Cardiac muscle cell (in vitro differentiated cells and primary cell): ENCODE measurements at regions not wholly inside any gene's neighbourhood (a gene's known extent, or its start where the extent isn't known, plus 50 kb on each side); places are given as distances from the start of the nearest gene placed in this dataset.
A peak's percentile ranks its signal among the peaks of the same experiment; 100 is the strongest.

Source experiments
- DNase-seq, 2 donors: peaks; one replicate each; pipeline versions ENCODE4 v3.0.0 to v3.0.0-alpha.2; 2010 to 2017; ENCODE audit warnings: low read depth in 1 of 2, low spot score in 1 of 2
- H3K27ac ChIP-seq: fragments of 200-600 bp; sonication (generic); 2 replicates; pipeline ENCODE4 v1.5.1; 2016
- H3K27me3 ChIP-seq: fragments of 200-600 bp; sonication (generic); 2 replicates; pipeline ENCODE4 v1.6.0; 2016; ENCODE audit warnings: control low read depth
- H3K36me3 ChIP-seq: fragments of 200-600 bp; sonication (generic); 2 replicates; pipeline ENCODE4 v1.5.1; 2016; ENCODE audit warnings: control low read depth
- H3K4me1 ChIP-seq: fragments of 200-600 bp; sonication (generic); 2 replicates; pipeline ENCODE4 v1.8.1; 2017; ENCODE audit warnings: low read depth, mild to moderate bottlenecking, mixed run types
- H3K4me3 ChIP-seq: fragments of 200-600 bp; sonication (generic); 2 replicates; pipeline ENCODE4 v1.5.1; 2016; ENCODE audit warnings: mild to moderate bottlenecking
- H3K9me3 ChIP-seq: fragments of 200-600 bp; sonication (generic); 2 replicates; pipeline ENCODE4 v1.5.1; 2017; ENCODE audit warnings: low read depth, mild to moderate bottlenecking, control low read depth
- CTCF ChIP-seq: IDR thresholded peaks from 2 replicates; pipeline ENCODE4 v1.5.1; 2012; ENCODE audit warnings: low read depth, mild to moderate bottlenecking, low read length

GRCh38 chr2:74079522-74080341 is 68.0 kb downstream of the BOLA3 start:
- TF ChIP-seq CTCF = no peak
- Histone ChIP-seq H3K36me3 (no peaks in the 10 kb centered on the region), H3K4me1 (peaks cover 31% of the 10 kb centered on the region), H3K27me3 (no peaks in the 10 kb centered on the region), H3K9me3 (no peaks in the 10 kb centered on the region), H3K27ac (peak overlapping the region; percentile 55), H3K4me3 (no peak overlapping the region)
- DNase-seq = no peak

- Histone ChIP-seq H3K4me1 (peaks cover 30% of the 10 kb centered on the region), H3K36me3 (no peaks in the 10 kb centered on the region), H3K27ac (no peak overlapping the region), H3K9me3 (no peaks in the 10 kb centered on the region), H3K4me3 (no peak overlapping the region), H3K27me3 (no peaks in the 10 kb centered on the region)
- peak; percentile 15 for TF ChIP-seq CTCF
- peak in 1 of 2 donors; percentile 11 for DNase-seq
Measured at GRCh38 chr2:74080346-74080745, 67.4 kb downstream of the BOLA3 start.

- no peak for DNase-seq
- H3K27me3 ChIP-seq = no peaks in the 10 kb centered on the region
- no peak overlapping the region for H3K4me3 ChIP-seq
- no peak for TF ChIP-seq CTCF
- H3K9me3 ChIP-seq = no peaks in the 10 kb centered on the region
- no peak overlapping the region for H3K27ac ChIP-seq
- peaks cover 22% of the 10 kb centered on the region for H3K4me1 ChIP-seq
- H3K36me3 ChIP-seq = no peaks in the 10 kb centered on the region
Measured at GRCh38 chr2:74081030-74081762, 66.5 kb downstream of the BOLA3 start.

- DNase-seq = no peak
- TF ChIP-seq CTCF = no peak
- no peak overlapping the region for H3K27ac ChIP-seq
- no peaks in the 10 kb centered on the region for H3K27me3 ChIP-seq
- no peaks in the 10 kb centered on the region for H3K36me3 ChIP-seq
- H3K4me3 ChIP-seq = no peak overlapping the region
- no peaks in the 10 kb centered on the region for H3K9me3 ChIP-seq
- H3K4me1 ChIP-seq = peaks cover 16% of the 10 kb centered on the region
Measured at GRCh38 chr2:74081763-74082110, 66.0 kb downstream of the BOLA3 start.

GRCh38 chr2:74083750-74084149 is 64.0 kb downstream of the BOLA3 start:
- H3K27me3 ChIP-seq = no peaks in the 10 kb centered on the region
- TF ChIP-seq CTCF = no peak
- H3K36me3 ChIP-seq = peaks cover 3% of the 10 kb centered on the region
- no peaks in the 10 kb centered on the region for H3K4me1 ChIP-seq
- H3K9me3 ChIP-seq = no peaks in the 10 kb centered on the region
- no peak for DNase-seq
- no peak overlapping the region for H3K4me3 ChIP-seq
- no peak overlapping the region for H3K27ac ChIP-seq
